IMR-90 (cell line): ENCODE measurements at regions not wholly inside any gene's neighbourhood (a gene's known extent, or its start where the extent isn't known, plus 50 kb on each side); places are given as distances from the start of the nearest gene placed in this dataset. TPM values are rescaled to one million over a fixed set of nuclear protein-coding genes. Genes with fewer than 3 reads are reported as not detected.

ENCODE experiments used
- ATAC-seq: fragments of 200-7000 bp; cut with Tn5 transposase; 2 replicates; pipeline ENCODE4 v1.9.1; 2020; ENCODE audit warnings: low read depth, mild to moderate bottlenecking, moderate library complexity
- BruUV-seq: library from RNA; stranded (reverse); fragments of 400-500 nt; replicated peaks from 2 replicates; lab custom pipeline; 2021; lab: Mats Ljungman, UMichigan
- CTCF ChIA-PET: fragments of 300-600 bp; formaldehyde crosslinking; extraction: SDS; loops from one replicate; lab custom pipeline; 2021; ENCODE audit warnings: antibody characterized with exemption; lab: Yijun Ruan, JAX
- POLR2A ChIA-PET: fragments of 300-600 bp; sonication (Branson Sonifier 250); formaldehyde crosslinking; loops from one replicate; lab custom pipeline; 2022; ENCODE audit warnings: antibody characterized with exemption; ENCODE audit not compliant: unreplicated experiment; lab: Charles Lee
- DNase-seq: peaks from one replicate; pipeline ENCODE4 v3.0.0; 2013
- H2AFZ ChIP-seq: replicated peaks from 2 replicates; pipeline ENCODE3; 2013; ENCODE audit warnings: low read length, mild to moderate bottlenecking; ENCODE audit not compliant: poor library complexity
- H2AK5ac ChIP-seq: 2 replicates; pipeline ENCODE4 v1.6.1; 2013; ENCODE audit warnings: low read depth, low read length, inconsistent platforms
- H2AK9ac ChIP-seq: replicated peaks from 2 replicates; pipeline ENCODE3; 2013; ENCODE audit warnings: mild to moderate bottlenecking, low read depth, low read length, moderate library complexity; ENCODE audit not compliant: poor library complexity
- H2BK120ac ChIP-seq: 2 replicates; pipeline ENCODE4 v1.6.1; 2013; ENCODE audit warnings: low read depth, low read length, inconsistent platforms
- H2BK15ac ChIP-seq: 3 replicates; pipeline ENCODE4 v1.6.1; 2013; ENCODE audit warnings: low read depth, low read length, inconsistent platforms
- H2BK20ac ChIP-seq: 2 replicates; pipeline ENCODE4 v1.6.1; 2013; ENCODE audit warnings: low read depth, mild to moderate bottlenecking, inconsistent platforms, low read length, moderate library complexity
- H2BK5ac ChIP-seq: 2 replicates; pipeline ENCODE4 v1.6.1; 2013; ENCODE audit warnings: mild to moderate bottlenecking, low read depth, low read length, inconsistent platforms; ENCODE audit not compliant: poor library complexity, severe bottlenecking
- H3K14ac ChIP-seq: replicated peaks from 2 replicates; pipeline ENCODE4 v1.6.1; 2013; ENCODE audit warnings: low read depth, low read length, inconsistent platforms
- H3K18ac ChIP-seq: 2 replicates; pipeline ENCODE4 v1.6.1; 2013; ENCODE audit warnings: low read depth, low read length, control low read depth
- H3K23ac ChIP-seq: 2 replicates; pipeline ENCODE4 v1.6.1; 2013; ENCODE audit warnings: low read depth, low read length, inconsistent platforms
- H3K27ac ChIP-seq: 2 replicates; pipeline ENCODE4 v1.5.1; 2013; ENCODE audit warnings: mild to moderate bottlenecking, control low read depth, low read length; ENCODE audit not compliant: insufficient read depth
- H3K27me3 ChIP-seq: 2 replicates; pipeline ENCODE4 v1.6.1; 2013; ENCODE audit warnings: low read length; ENCODE audit not compliant: control insufficient read depth, insufficient read depth
- H3K36me3 ChIP-seq: 2 replicates; pipeline ENCODE4 v1.6.1; 2013; ENCODE audit warnings: low read length, mixed read lengths; ENCODE audit not compliant: control insufficient read depth, insufficient read depth
- H3K4ac ChIP-seq: 2 replicates; pipeline ENCODE4 v1.6.1; 2013; ENCODE audit warnings: low read depth, low read length, inconsistent platforms
- H3K4me1 ChIP-seq: 2 replicates; pipeline ENCODE4 v1.6.1; 2013; ENCODE audit warnings: low read length, mixed read lengths; ENCODE audit not compliant: control insufficient read depth, insufficient read depth
- H3K4me2 ChIP-seq: 2 replicates; pipeline ENCODE4 v1.6.1; 2013; ENCODE audit warnings: low read depth, mild to moderate bottlenecking, control low read depth, low read length, moderate library complexity
- H3K4me3 ChIP-seq: 2 replicates; pipeline ENCODE4 v1.5.1; 2013; ENCODE audit warnings: low read depth, mild to moderate bottlenecking, control low read depth, low read length, moderate library complexity; ENCODE audit not compliant: insufficient read depth
- H3K56ac ChIP-seq: 2 replicates; pipeline ENCODE4 v1.6.1; 2013; ENCODE audit warnings: low read length, inconsistent platforms; ENCODE audit not compliant: insufficient read depth; ENCODE audit errors: extremely low read depth
- H3K79me1 ChIP-seq, 2 experiments: 2 replicates each; pipeline ENCODE4 v1.6.1; 2013; ENCODE audit warnings: low read length in 2 of 2, inconsistent platforms in 1 of 2, low read depth in 1 of 2
- H3K9ac ChIP-seq: 2 replicates; pipeline ENCODE4 v1.6.1; 2013; ENCODE audit warnings: low read depth, low read length, control low read depth
- H3K9me1 ChIP-seq: 2 replicates; pipeline ENCODE4 v1.6.1; 2013; ENCODE audit warnings: low read length, inconsistent platforms; ENCODE audit not compliant: insufficient read depth
- H3K9me3 ChIP-seq: 2 replicates; pipeline ENCODE4 v1.6.1; 2013; ENCODE audit warnings: low read length; ENCODE audit not compliant: control insufficient read depth, insufficient read depth
- H4K20me1 ChIP-seq: 2 replicates; pipeline ENCODE4 v1.6.1; 2013; ENCODE audit warnings: low read length, inconsistent platforms; ENCODE audit not compliant: insufficient read depth
- H4K5ac ChIP-seq: 2 replicates; pipeline ENCODE4 v1.6.1; 2013; ENCODE audit warnings: mild to moderate bottlenecking, low read depth, low read length, control low read depth
- H4K8ac ChIP-seq, 2 experiments: 2 replicates each; pipeline ENCODE4 v1.6.1; 2013; ENCODE audit warnings: low read depth in 2 of 2, low read length in 2 of 2, control low read depth in 1 of 2, inconsistent platforms in 1 of 2
- H4K91ac ChIP-seq: 2 replicates; pipeline ENCODE4 v1.6.1; 2013; ENCODE audit warnings: low read depth, low read length, inconsistent platforms; ENCODE audit not compliant: insufficient read depth
- BHLHE40 ChIP-seq: fragments of 150-350 bp; IDR thresholded peaks from 2 replicates; pipeline ENCODE4 v1.6.1; 2016; ENCODE audit warnings: mild to moderate bottlenecking, low read depth, low read length
- FOS ChIP-seq: fragments of 150-350 bp; IDR thresholded peaks from 2 replicates; pipeline ENCODE4 v1.6.1; 2016; ENCODE audit warnings: low read depth, low read length
- MAZ ChIP-seq: IDR thresholded peaks from 2 replicates; pipeline ENCODE4 v1.6.1; 2012; ENCODE audit warnings: low read depth, mild to moderate bottlenecking, low read length, improper control_type of control experiment, moderate library complexity, borderline replicate concordance
- POLR2A ChIP-seq: IDR thresholded peaks from 2 replicates; pipeline ENCODE4 v1.6.1; 2012; ENCODE audit warnings: mild to moderate bottlenecking, low read depth, low read length
- RFX5 ChIP-seq: IDR thresholded peaks from 2 replicates; pipeline ENCODE4 v1.8.0; 2012; ENCODE audit warnings: low read depth, mild to moderate bottlenecking, low read length, moderate library complexity
- SMC3 ChIP-seq: fragments of 150-350 bp; IDR thresholded peaks from 2 replicates; pipeline ENCODE4 v1.6.1; 2016; ENCODE audit warnings: low read depth, mild to moderate bottlenecking, antibody characterized with exemption, low read length, moderate library complexity
- WGBS, 2 experiments: methylation state at CpG; one replicate each; pipeline versions ENCODE4 v1.1.5 to v1.1.7; 2013; ENCODE audit warnings: missing lambda C conversion rate in 2 of 2; ENCODE audit not compliant: insufficient read length in 1 of 2; ENCODE audit errors: extremely low coverage in 2 of 2; 5-methylcytosine and 5-hydroxymethylcytosine counted together
- dilution Hi-C: fragments of 300-500 bp; cut with HindIII; formaldehyde crosslinking; loops from one replicate; pipeline ENCODE4 v1.14.3; 2018; ENCODE audit warnings: low sequenced_read_pairs; ENCODE audit not compliant: unreplicated experiment
- in situ Hi-C: fragments of 300-500 bp; cut with MboI; formaldehyde crosslinking; loops from 3 replicates; pipeline ENCODE4 v1.14.3; 2019; ENCODE audit warnings: low sequenced_read_pairs, inconsistent platforms, mixed read lengths
- intact Hi-C: fragments of 100-400 bp; cut with micrococcal nuclease; formaldehyde crosslinking; loops from 2 replicates; pipeline ENCODE4 v1.10.0; 2022
- microRNA-seq, 2 experiments: library from miRNA; stranded (forward) in 1 of 2; unstranded in 1 of 2; fragments of 10-50 nt in 1 of 2; fragments of <30 nt in 1 of 2; gene quantifications in 1 of 2; microRNA quantifications in 1 of 2; one replicate each; pipeline versions ENCODE3 to v1.1.0; 2013 to 2020; ENCODE audit not compliant: insufficient read depth in 1 of 2, insufficient read length in 1 of 2, unreplicated experiment in 1 of 2
- small RNA-seq, 5 experiments: library from RNA; depleted of rRNA; stranded (forward); fragments of <200 nt; gene quantifications; one replicate each; pipeline ENCODE3, GENCODE V24; 2012
- TF ChIP-seq, protein P1 (sequence below): fragments of 150-350 bp; IDR thresholded peaks from 2 replicates; pipeline ENCODE4 v1.6.1; 2017; ENCODE audit warnings: mild to moderate bottlenecking, antibody characterized with exemption, low read length, low read depth
- TF ChIP-seq, protein P2 (sequence below): fragments of 150-350 bp; IDR thresholded peaks from 2 replicates; pipeline ENCODE4 v1.6.1; 2016; ENCODE audit warnings: low read depth, mild to moderate bottlenecking, low read length, moderate library complexity, borderline replicate concordance

- Histone ChIP-seq H3K4me3 (no peak overlapping the region), H2BK120ac (no peak overlapping the region), H3K4ac (no peak overlapping the region), H3K23ac (no peak overlapping the region), H4K8ac (no peak overlapping the region), H2AK9ac (no peak overlapping the region), H3K9me3 (peaks cover 5% of the 10 kb centered on the region), H4K91ac (no peak overlapping the region), H2BK20ac (no peak overlapping the region), H3K4me1 (no peaks in the 10 kb centered on the region), H3K14ac (no peak overlapping the region), H3K56ac (no peak overlapping the region), H3K9me1 (no peaks in the 10 kb centered on the region), H4K20me1 (no peaks in the 10 kb centered on the region), H2AFZ (no peak overlapping the region), H3K79me1 (no peaks in the 10 kb centered on the region), H3K36me3 (no peaks in the 10 kb centered on the region), H4K5ac (no peak overlapping the region), H2BK5ac (no peak overlapping the region), H2AK5ac (no peak overlapping the region), H3K27ac (no peak overlapping the region), H3K18ac (no peak overlapping the region), H3K4me2 (no peak overlapping the region), H2BK15ac (no peak overlapping the region), H3K27me3 (no peaks in the 10 kb centered on the region), H3K9ac (no peak overlapping the region)
- DNase-seq = no peak
- TF ChIP-seq MAZ (no peak), FOS (no peak), SMC3 (no peak), BHLHE40 (no peak), RFX5 (no peak), POLR2A (no peak)
- TF ChIP-seq, protein P1, sequence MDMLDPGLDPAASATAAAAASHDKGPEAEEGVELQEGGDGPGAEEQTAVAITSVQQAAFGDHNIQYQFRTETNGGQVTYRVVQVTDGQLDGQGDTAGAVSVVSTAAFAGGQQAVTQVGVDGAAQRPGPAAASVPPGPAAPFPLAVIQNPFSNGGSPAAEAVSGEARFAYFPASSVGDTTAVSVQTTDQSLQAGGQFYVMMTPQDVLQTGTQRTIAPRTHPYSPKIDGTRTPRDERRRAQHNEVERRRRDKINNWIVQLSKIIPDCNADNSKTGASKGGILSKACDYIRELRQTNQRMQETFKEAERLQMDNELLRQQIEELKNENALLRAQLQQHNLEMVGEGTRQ = no peak
- TF ChIP-seq, protein P2, sequence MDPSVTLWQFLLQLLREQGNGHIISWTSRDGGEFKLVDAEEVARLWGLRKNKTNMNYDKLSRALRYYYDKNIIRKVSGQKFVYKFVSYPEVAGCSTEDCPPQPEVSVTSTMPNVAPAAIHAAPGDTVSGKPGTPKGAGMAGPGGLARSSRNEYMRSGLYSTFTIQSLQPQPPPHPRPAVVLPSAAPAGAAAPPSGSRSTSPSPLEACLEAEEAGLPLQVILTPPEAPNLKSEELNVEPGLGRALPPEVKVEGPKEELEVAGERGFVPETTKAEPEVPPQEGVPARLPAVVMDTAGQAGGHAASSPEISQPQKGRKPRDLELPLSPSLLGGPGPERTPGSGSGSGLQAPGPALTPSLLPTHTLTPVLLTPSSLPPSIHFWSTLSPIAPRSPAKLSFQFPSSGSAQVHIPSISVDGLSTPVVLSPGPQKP = no peak
- BruUV-seq = no TSS peak
- in situ Hi-C loops (no loop called here), intact Hi-C loops (no loop called here), dilution Hi-C loops (no loop called here)
- ChIA-PET CTCF (no interaction called here), POLR2A (no interaction called here)
- no peak for ATAC-seq
- WGBS, 2 experiments = no CpG with 5 or more reads among the region's 5 CpGs
These were observed 51.5 kb upstream of the NCAM2 start for GRCh38 chr21:20946701-20947100.

Small RNA genes lying in the stretch of these regions (microRNA-seq; reads per million reads assigned to microRNA genes)
- gene AL157359.3 (ENCODE audit: insufficient read depth, insufficient read length) (not detected), gene AP001506.1 (ENCODE audit: insufficient read depth, insufficient read length) (not detected), gene MIR548X (ENCODE audit: insufficient read depth in 1 of 2, insufficient read length in 1 of 2, unreplicated experiment in 1 of 2) (0 reads per million in 2 experiments), gene RN7SKP147 (ENCODE audit: insufficient read depth, insufficient read length) (not detected), gene RNU1-139P (ENCODE audit: insufficient read depth, insufficient read length) (not detected), gene RNU6-772P (ENCODE audit: insufficient read depth, insufficient read length) (not detected), gene RPL37P4 (ENCODE audit: insufficient read depth, insufficient read length) (not detected)

Small RNA genes lying in the stretch of these regions (small RNA-seq; reads per million reads assigned to genes)
- gene AL157359.3 = 0 to 22.3 (median 0) reads per million in 5 experiments
- 0 reads per million in 5 experiments for gene AP001506.1
- gene MIR548X = 0 reads per million in 5 experiments
- gene RN7SKP147 = 0 reads per million in 5 experiments
- gene RNU1-139P = 0.42 to 4.7 (median 0.65) reads per million in 5 experiments
- 0 reads per million in 5 experiments for gene RNU6-772P
- gene RPL37P4 = 0 reads per million in 5 experiments
